Activated B cell treated with CpG ODN at 0.5 μM for 24 hours (primary cell): ENCODE measurements at regions not wholly inside any gene's neighbourhood (a gene's known extent, or its start where the extent isn't known, plus 50 kb on each side); places are given as distances from the start of the nearest gene placed in this dataset.

ENCODE experiments used
- ATAC-seq: fragments of 200-7000 bp; cut with Tn5 transposase; one replicate; pipeline ENCODE4 v1.10.0; 2021; ENCODE audit warnings: low read depth, mild to moderate bottlenecking, moderate library complexity
- CTCF ChIA-PET: fragments of 350-600 bp; sonication (Branson Sonifier 250); formaldehyde crosslinking; loops from one replicate; lab custom pipeline; 2021; ENCODE audit warnings: antibody characterized with exemption; lab: Charles Lee
- POLR2A ChIA-PET: fragments of 350-600 bp; sonication (Branson Sonifier 250); formaldehyde crosslinking; loops from one replicate; lab custom pipeline; 2021; ENCODE audit warnings: antibody characterized with exemption; lab: Charles Lee
- DNase-seq: peaks from one replicate; pipeline ENCODE4 v3.0.0; 2022
- H3K27ac Mint-ChIP-seq: one replicate; pipeline ENCODE4 v1.8.0; 2020; ENCODE audit warnings: mixed read lengths
- H3K27me3 Mint-ChIP-seq: one replicate; pipeline ENCODE4 v1.8.0; 2021; ENCODE audit warnings: mixed read lengths
- H3K36me3 Mint-ChIP-seq: one replicate; pipeline ENCODE4 v1.8.0; 2021; ENCODE audit warnings: low read depth, mixed read lengths
- H3K4me1 Mint-ChIP-seq: one replicate; pipeline ENCODE4 v1.8.0; 2021; ENCODE audit warnings: mixed read lengths
- H3K4me3 Mint-ChIP-seq: one replicate; pipeline ENCODE4 v1.8.0; 2020; ENCODE audit warnings: mild to moderate bottlenecking, mixed read lengths
- H3K9me3 Mint-ChIP-seq: one replicate; pipeline ENCODE4 v1.8.0; 2020; ENCODE audit warnings: mixed read lengths
- CTCF ChIP-seq: fragments of 200-600 bp; IDR thresholded peaks from one replicate; pipeline ENCODE4 v1.8.0; 2022; ENCODE audit warnings: antibody characterized with exemption, mild to moderate bottlenecking
- intact Hi-C: fragments of 100-400 bp; cut with micrococcal nuclease; formaldehyde crosslinking; loops from one replicate; pipeline ENCODE4 v1.15.1; 2024

DNA sequence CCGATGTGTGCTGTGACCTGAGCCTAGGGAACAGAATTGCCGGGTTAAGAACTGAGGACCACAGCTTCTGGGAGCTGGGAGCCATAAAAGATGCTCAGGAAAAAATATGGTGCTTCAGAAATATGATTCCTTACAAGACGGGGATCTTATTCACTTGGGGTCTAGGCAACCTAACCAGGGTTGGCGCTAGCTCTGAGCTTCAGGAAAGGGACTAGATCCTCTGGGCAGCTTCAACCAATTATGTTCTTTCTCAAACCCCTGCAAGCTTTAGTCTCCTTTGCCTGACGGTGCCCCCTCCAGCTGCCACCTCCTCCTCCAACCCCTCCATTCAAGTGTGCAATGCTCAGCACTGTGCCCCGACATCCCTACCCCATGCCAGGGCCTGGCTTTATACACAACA lies 634.1 kb upstream of the CADM1 start:
- ATAC-seq (no peak), DNase-seq (no peak)
- Mint-ChIP-seq H3K27me3 (peaks cover 9% of the 10 kb centered on the region), H3K4me3 (no peak overlapping the region), H3K27ac (no peak overlapping the region), H3K9me3 (no peaks in the 10 kb centered on the region), H3K36me3 (no peaks in the 10 kb centered on the region), H3K4me1 (no peaks in the 10 kb centered on the region)
- ChIA-PET CTCF (no interaction called here), POLR2A (no interaction called here)
- TF ChIP-seq CTCF = no peak
- intact Hi-C loops = no loop called here

DNA sequence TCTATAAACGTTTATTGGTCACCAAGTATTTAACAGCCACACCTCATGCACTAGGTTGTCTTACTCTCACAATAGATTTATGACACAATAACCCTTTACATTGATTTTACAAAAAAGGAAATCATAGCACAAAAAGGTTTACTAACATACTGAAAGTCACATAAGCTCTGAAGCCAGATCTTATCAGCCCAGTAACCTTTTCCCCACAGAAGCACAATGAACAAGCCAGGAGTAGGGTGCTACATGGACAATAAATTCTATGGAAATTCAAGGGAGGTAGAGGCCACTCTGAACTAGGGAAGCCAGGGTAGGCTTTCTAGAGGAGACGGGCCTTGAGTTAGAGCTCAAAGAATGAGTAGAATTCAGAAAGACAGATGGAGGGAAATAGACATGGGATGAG lies 633.5 kb upstream of the CADM1 start:
- CTCF ChIA-PET = no interaction called here
- Mint-ChIP-seq H3K36me3 (no peaks in the 10 kb centered on the region), H3K27ac (no peak overlapping the region), H3K27me3 (peaks cover 9% of the 10 kb centered on the region), H3K9me3 (no peaks in the 10 kb centered on the region), H3K4me1 (no peaks in the 10 kb centered on the region), H3K4me3 (no peak overlapping the region)
- ATAC-seq (no peak), DNase-seq (no peak)
- TF ChIP-seq CTCF = no peak
- POLR2A ChIA-PET = no interaction called here
- intact Hi-C loops = no loop called here

GRCh38 chr11:116136987-116137674 lies 632.9 kb upstream of the CADM1 start:
- no peak for TF ChIP-seq CTCF
- H3K27ac Mint-ChIP-seq = no peak overlapping the region

GRCh38 chr11:116135891-116136290 lies 631.7 kb upstream of the CADM1 start:
- CTCF ChIA-PET = no interaction called here
- intact Hi-C loops = no loop called here
- Mint-ChIP-seq H3K9me3 (no peaks in the 10 kb centered on the region), H3K4me1 (no peaks in the 10 kb centered on the region), H3K27ac (no peak overlapping the region), H3K4me3 (no peak overlapping the region), H3K27me3 (peaks cover 9% of the 10 kb centered on the region), H3K36me3 (no peaks in the 10 kb centered on the region)
- TF ChIP-seq CTCF = no peak
- POLR2A ChIA-PET = no interaction called here
- ATAC-seq = no peak
- DNase-seq = no peak

More at GRCh38 chr11:116136987-116137674, 632.9 kb upstream of the CADM1 start:
- DNase-seq (no peak), ATAC-seq (no peak)
- intact Hi-C loops = no loop called here
- CTCF ChIA-PET = no interaction called here
- no peak overlapping the region for H3K4me3 Mint-ChIP-seq
- peaks cover 9% of the 10 kb centered on the region for H3K27me3 Mint-ChIP-seq
- no peaks in the 10 kb centered on the region for H3K9me3 Mint-ChIP-seq
- no peaks in the 10 kb centered on the region for H3K36me3 Mint-ChIP-seq
- no peaks in the 10 kb centered on the region for H3K4me1 Mint-ChIP-seq
- POLR2A ChIA-PET = no interaction called here

DNA sequence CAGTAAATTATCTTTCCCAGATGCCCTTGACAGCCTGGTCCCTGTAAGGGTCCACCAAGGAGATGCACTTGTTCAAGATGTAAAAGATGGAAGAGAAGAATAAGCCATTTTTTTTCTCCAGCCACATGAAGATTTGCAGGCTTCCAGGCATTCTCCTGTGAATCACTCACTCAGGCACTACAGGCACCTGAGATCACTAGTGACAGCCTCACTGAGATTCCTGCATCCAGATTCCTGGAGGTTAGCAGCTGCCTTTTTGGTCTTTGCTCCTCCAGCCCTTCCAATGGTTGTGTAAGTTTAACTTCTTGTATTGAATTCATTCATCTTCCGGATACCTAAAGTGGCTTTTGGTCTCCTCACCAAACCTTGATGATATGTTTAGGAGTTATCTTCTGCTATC lies 630.2 kb upstream of the CADM1 start:
- Mint-ChIP-seq H3K4me1 (no peaks in the 10 kb centered on the region), H3K9me3 (no peaks in the 10 kb centered on the region), H3K27ac (no peak overlapping the region), H3K27me3 (peaks cover 7% of the 10 kb centered on the region), H3K4me3 (no peak overlapping the region), H3K36me3 (no peaks in the 10 kb centered on the region)
- intact Hi-C loops = no loop called here
- no peak for DNase-seq
- no peak for TF ChIP-seq CTCF
- ChIA-PET CTCF (no interaction called here), POLR2A (no interaction called here)
- no peak for ATAC-seq
